Astrocyte (in vitro differentiated cells and primary cell): ENCODE measurements at regions not wholly inside any gene's neighbourhood (a gene's known extent, or its start where the extent isn't known, plus 50 kb on each side); places are given as distances from the start of the nearest gene placed in this dataset.
A peak's percentile ranks its signal among the peaks of the same experiment; 100 is the strongest.

Experiments used
- DNase-seq: peaks from one replicate; pipeline ENCODE4 v3.0.0-alpha.2; 2010; ENCODE audit warnings: low read depth
- FAIRE-seq: peaks from 2 replicates; lab custom pipeline; 2011; peaks lifted over from hg19 to GRCh38; lab: Jason Lieb, UNC
- H2AFZ ChIP-seq: 2 replicates; pipeline ENCODE4 v1.6.0; 2012; ENCODE audit warnings: low read depth, low read length, inconsistent platforms
- H3K27ac ChIP-seq: 2 replicates; pipeline ENCODE4 v1.5.1; 2011; ENCODE audit warnings: low read depth, low read length, inconsistent platforms
- H3K27me3 ChIP-seq: 2 replicates; pipeline ENCODE4 v1.6.0; 2011; ENCODE audit warnings: low read length, inconsistent platforms; ENCODE audit not compliant: insufficient read depth
- H3K36me3 ChIP-seq: 2 replicates; pipeline ENCODE4 v1.5.1; 2011; ENCODE audit warnings: low read length, inconsistent platforms; ENCODE audit not compliant: insufficient read depth
- H3K4me1 ChIP-seq: 2 replicates; pipeline ENCODE4 v1.5.1; 2011; ENCODE audit warnings: low read length, inconsistent platforms; ENCODE audit not compliant: insufficient read depth
- H3K4me2 ChIP-seq: 2 replicates; pipeline ENCODE4 v1.6.0; 2012; ENCODE audit warnings: low read length, inconsistent platforms
- H3K4me3 ChIP-seq: 2 replicates; pipeline ENCODE4 v1.5.1; 2011; ENCODE audit warnings: low read depth, mild to moderate bottlenecking, low read length, inconsistent platforms; ENCODE audit not compliant: insufficient read depth
- H3K79me2 ChIP-seq: 2 replicates; pipeline ENCODE4 v1.6.0; 2012; ENCODE audit warnings: mild to moderate bottlenecking, low read length, inconsistent platforms; ENCODE audit not compliant: insufficient read depth
- H3K9ac ChIP-seq: 2 replicates; pipeline ENCODE4 v1.6.0; 2012; ENCODE audit warnings: mild to moderate bottlenecking, low read length, inconsistent platforms
- H3K9me3 ChIP-seq: 2 replicates; pipeline ENCODE4 v1.5.1; 2012; ENCODE audit warnings: low read depth, mild to moderate bottlenecking, low read length, inconsistent platforms; ENCODE audit not compliant: insufficient read depth
- H4K20me1 ChIP-seq: 2 replicates; pipeline ENCODE4 v1.6.0; 2012; ENCODE audit warnings: low read length, inconsistent platforms; ENCODE audit not compliant: insufficient read depth
- H3K27ac Mint-ChIP-seq: one replicate; pipeline ENCODE4 v1.8.0; 2021; ENCODE audit warnings: mild to moderate bottlenecking, mixed read lengths; ENCODE audit not compliant: unreplicated experiment
- H3K27me3 Mint-ChIP-seq: one replicate; pipeline ENCODE4 v1.8.0; 2021; ENCODE audit warnings: low read depth, mixed read lengths; ENCODE audit not compliant: unreplicated experiment
- H3K36me3 Mint-ChIP-seq: one replicate; pipeline ENCODE4 v1.8.0; 2021; ENCODE audit warnings: low read depth, mixed read lengths; ENCODE audit not compliant: unreplicated experiment
- H3K4me1 Mint-ChIP-seq: one replicate; pipeline ENCODE4 v1.8.0; 2021; ENCODE audit warnings: low read depth, mixed read lengths; ENCODE audit not compliant: unreplicated experiment
- H3K4me3 Mint-ChIP-seq: one replicate; pipeline ENCODE4 v1.8.0; 2021; ENCODE audit warnings: mild to moderate bottlenecking, moderate library complexity, mixed read lengths; ENCODE audit not compliant: unreplicated experiment
- H3K9me3 Mint-ChIP-seq: one replicate; pipeline ENCODE4 v1.8.0; 2021; ENCODE audit warnings: mild to moderate bottlenecking, mixed read lengths; ENCODE audit not compliant: unreplicated experiment
- EZH2 ChIP-seq: IDR thresholded peaks from 2 replicates; pipeline ENCODE4 v1.6.1; 2012; ENCODE audit warnings: mild to moderate bottlenecking, low read length, inconsistent platforms; ENCODE audit not compliant: insufficient read depth
- TF ChIP-seq, protein P1 (sequence below): IDR thresholded peaks from 2 replicates; pipeline ENCODE4 v1.5.1; 2011; ENCODE audit warnings: low read depth, mild to moderate bottlenecking, inconsistent platforms, low read length, moderate library complexity; ENCODE audit not compliant: insufficient read depth

DNA sequence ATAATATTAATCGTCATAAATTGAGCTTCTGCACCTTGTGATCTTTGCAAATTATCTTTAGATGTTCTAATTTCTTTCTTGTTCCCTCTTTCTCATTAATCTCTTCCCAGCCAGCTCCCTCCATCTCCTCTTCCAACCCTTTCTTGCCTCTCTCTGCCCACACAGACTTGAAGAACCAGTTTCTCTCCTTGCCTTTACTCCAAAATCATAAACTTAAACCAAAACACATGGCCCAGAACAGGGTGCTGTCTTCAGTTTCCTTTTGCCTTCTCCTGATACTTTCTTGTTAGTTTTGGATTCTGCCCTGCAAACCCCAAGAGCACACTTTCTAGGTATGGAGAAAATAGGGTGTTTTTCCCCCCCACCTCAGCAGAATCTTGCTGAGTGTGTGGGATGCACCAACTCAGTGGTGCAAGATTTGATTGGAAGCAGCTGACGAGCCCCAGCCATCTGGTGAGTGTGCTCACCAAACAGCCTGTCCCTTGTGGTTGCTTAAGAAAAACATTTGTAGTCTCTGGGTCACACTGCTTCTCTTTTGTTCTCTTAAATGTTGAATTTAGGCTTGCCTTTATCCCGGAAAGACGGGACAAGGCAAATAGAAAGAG, 175.8 kb upstream of the MAF start:
- Histone ChIP-seq H3K36me3 (no peaks in the 10 kb centered on the region), H3K27me3 (no peaks in the 10 kb centered on the region), H3K4me2 (peak overlapping the region; percentile 46), H3K4me1 (peaks cover 10% of the 10 kb centered on the region), H2AFZ (peak overlapping the region; percentile 3), H4K20me1 (no peaks in the 10 kb centered on the region), H3K9me3 (no peaks in the 10 kb centered on the region), H3K4me3 (no peak overlapping the region), H3K9ac (no peak overlapping the region), H3K79me2 (no peaks in the 10 kb centered on the region), H3K27ac (no peak overlapping the region)
- TF ChIP-seq EZH2 = no peak
- TF ChIP-seq, protein P1, sequence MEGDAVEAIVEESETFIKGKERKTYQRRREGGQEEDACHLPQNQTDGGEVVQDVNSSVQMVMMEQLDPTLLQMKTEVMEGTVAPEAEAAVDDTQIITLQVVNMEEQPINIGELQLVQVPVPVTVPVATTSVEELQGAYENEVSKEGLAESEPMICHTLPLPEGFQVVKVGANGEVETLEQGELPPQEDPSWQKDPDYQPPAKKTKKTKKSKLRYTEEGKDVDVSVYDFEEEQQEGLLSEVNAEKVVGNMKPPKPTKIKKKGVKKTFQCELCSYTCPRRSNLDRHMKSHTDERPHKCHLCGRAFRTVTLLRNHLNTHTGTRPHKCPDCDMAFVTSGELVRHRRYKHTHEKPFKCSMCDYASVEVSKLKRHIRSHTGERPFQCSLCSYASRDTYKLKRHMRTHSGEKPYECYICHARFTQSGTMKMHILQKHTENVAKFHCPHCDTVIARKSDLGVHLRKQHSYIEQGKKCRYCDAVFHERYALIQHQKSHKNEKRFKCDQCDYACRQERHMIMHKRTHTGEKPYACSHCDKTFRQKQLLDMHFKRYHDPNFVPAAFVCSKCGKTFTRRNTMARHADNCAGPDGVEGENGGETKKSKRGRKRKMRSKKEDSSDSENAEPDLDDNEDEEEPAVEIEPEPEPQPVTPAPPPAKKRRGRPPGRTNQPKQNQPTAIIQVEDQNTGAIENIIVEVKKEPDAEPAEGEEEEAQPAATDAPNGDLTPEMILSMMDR = no peak
- H3K27me3 Mint-ChIP-seq = peaks cover 3% of the 10 kb centered on the region
- H3K36me3 Mint-ChIP-seq = no peaks in the 10 kb centered on the region
- H3K27ac Mint-ChIP-seq = no peak overlapping the region
- no peak overlapping the region for H3K4me3 Mint-ChIP-seq
- no peaks in the 10 kb centered on the region for H3K9me3 Mint-ChIP-seq
- no peak for FAIRE-seq
- DNase-seq = peak; percentile 43
- peaks cover 9% of the 10 kb centered on the region for H3K4me1 Mint-ChIP-seq

DNA sequence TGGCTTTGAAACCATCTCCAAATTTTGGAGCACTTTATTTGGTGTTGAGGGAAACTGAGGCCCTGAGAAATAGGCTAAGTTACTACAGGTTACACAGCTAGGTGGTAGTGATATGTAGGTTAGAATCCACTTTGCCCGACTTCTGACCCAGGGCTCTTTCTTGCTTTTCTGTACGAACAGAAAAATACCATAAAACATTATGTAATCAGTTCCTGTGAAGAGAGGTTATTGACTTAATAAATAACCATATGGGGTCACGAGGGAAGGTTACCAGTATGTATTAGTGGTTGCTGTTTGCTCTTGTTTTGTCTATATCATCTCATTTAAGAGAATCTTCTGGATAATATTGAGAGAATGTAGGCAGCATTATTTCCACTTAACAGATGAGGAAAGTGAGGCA, 172.2 kb upstream of the MAF start:
- peaks cover 26% of the 10 kb centered on the region for H3K4me1 Mint-ChIP-seq
- no peak for TF ChIP-seq EZH2
- TF ChIP-seq, protein P1 = no peak
- H2AFZ ChIP-seq = no peak overlapping the region
- no peak overlapping the region for H3K4me3 ChIP-seq
- no peak overlapping the region for H3K27ac ChIP-seq
- no peaks in the 10 kb centered on the region for H3K27me3 ChIP-seq
- no peaks in the 10 kb centered on the region for H3K9me3 ChIP-seq
- H3K4me1 ChIP-seq = peaks cover 18% of the 10 kb centered on the region
- no peaks in the 10 kb centered on the region for H4K20me1 ChIP-seq
- H3K36me3 Mint-ChIP-seq = no peaks in the 10 kb centered on the region
- no peak overlapping the region for H3K4me2 ChIP-seq
- no peak for DNase-seq
- H3K4me3 Mint-ChIP-seq = no peak overlapping the region
- H3K9ac ChIP-seq = no peak overlapping the region
- peaks cover 3% of the 10 kb centered on the region for H3K27me3 Mint-ChIP-seq
- no peaks in the 10 kb centered on the region for H3K36me3 ChIP-seq
- no peak overlapping the region for H3K27ac Mint-ChIP-seq
- H3K79me2 ChIP-seq = no peaks in the 10 kb centered on the region
- H3K9me3 Mint-ChIP-seq = no peaks in the 10 kb centered on the region
- no peak for FAIRE-seq

DNA sequence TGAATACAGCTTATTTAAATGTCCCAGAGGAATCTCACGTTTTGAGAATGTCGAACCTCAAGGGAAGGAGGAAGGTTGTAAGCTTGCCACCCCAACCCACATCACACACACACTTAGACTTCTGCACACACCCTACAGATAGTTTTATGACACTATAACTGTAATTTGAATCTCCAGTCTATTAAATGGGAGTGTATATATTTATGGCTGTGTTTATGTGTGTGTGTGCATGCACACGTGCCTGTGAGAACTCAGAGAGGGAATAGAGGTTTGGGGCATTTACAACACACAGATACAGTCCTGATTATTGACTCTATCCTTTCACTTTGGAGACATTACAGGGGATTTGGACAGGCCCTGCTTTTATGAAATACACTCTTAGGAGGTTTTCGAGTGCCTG, 171.5 kb upstream of the MAF start:
- Histone ChIP-seq H2AFZ (no peak overlapping the region), H3K9ac (no peak overlapping the region), H3K4me3 (no peak overlapping the region), H3K9me3 (no peaks in the 10 kb centered on the region), H3K79me2 (no peaks in the 10 kb centered on the region), H3K36me3 (no peaks in the 10 kb centered on the region), H4K20me1 (no peaks in the 10 kb centered on the region), H3K4me1 (peaks cover 18% of the 10 kb centered on the region), H3K27me3 (no peaks in the 10 kb centered on the region), H3K27ac (no peak overlapping the region), H3K4me2 (no peak overlapping the region)
- Mint-ChIP-seq H3K4me3 (no peak overlapping the region), H3K27me3 (peaks cover 3% of the 10 kb centered on the region), H3K4me1 (peaks cover 28% of the 10 kb centered on the region), H3K27ac (no peak overlapping the region), H3K36me3 (no peaks in the 10 kb centered on the region), H3K9me3 (no peaks in the 10 kb centered on the region)
- TF ChIP-seq, protein P1 = no peak
- TF ChIP-seq EZH2 = no peak
- DNase-seq (no peak), FAIRE-seq (no peak)
